ENCODE measurements at regions not wholly inside any gene's neighbourhood (a gene's known extent, or its start where the extent isn't known, plus 50 kb on each side); places are given as distances from the start of the nearest gene placed in this dataset.

DNA sequence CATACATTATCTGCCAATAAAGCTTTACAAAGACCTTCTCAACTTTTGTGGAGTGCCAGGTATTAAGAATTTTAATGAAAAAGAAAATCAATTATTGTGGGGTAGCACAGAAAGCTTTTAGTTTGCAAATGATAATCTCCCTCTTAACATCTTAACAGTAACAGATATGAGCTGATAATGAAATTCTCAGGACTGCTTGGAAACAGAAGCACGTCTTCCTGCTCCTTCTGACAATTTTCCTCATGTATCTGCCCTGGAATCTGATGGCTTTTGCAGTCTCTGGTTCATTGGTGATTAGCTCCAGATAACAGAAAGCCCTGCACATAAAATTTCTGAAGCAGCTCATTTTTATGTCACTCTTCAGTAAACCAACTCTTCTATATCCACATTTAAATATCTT, 432.4 kb upstream of the PDZRN3 start:
- DNase-seq: no peak
- no peak for TF ChIP-seq GATA1 (IDR thresholded peaks at IDR 0.05; ENCODE audit: low read depth, low read length)

DNA sequence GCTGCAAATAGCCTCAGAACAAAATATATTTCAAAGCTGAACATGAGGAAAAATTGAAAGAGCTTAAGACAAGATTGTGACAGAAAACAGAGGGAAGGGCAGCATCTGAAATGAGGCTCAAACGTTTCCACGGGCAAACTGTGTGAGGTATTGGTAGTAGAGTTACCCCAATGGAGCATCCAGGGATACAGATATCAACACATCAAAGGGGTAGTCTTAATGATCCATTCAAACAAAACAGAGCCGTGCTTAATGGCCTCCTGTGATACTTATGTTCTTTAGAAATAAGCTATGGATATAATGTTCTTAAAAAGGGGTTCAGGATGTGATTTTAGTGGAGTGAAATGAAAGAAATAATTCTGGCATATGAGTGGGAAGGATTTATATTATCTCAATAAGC, 430.3 kb upstream of the PDZRN3 start:
- TF ChIP-seq POLR2A (IDR thresholded peaks at IDR 0.05; ENCODE audit: low read length) (no peak), GATA1 (IDR thresholded peaks at IDR 0.05; ENCODE audit: low read depth, low read length) (no peak)
- no peak for DNase-seq

DNA sequence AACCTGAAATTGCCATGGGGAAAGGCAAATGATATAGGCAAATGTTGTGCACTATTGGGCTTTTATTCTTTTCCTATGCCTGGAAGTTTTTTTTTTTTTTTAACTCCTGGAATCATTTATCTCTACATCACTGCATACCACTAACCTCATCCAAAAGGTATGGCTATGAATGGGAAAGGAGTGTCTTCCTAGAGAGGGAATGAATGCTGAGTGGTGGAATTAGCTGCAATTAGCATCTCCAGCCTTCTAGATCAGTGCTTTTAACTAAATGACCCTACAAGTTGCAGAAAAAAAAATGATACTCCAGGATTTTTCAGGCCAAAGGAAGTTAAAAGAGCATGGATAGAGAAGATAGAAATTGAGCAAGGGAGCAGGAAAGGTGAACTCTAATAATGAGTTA, 429.8 kb upstream of the PDZRN3 start:
- TF ChIP-seq GATA1 (IDR thresholded peaks at IDR 0.05; ENCODE audit: low read depth, low read length): no peak
- no peak for TF ChIP-seq POLR2A (IDR thresholded peaks at IDR 0.05; ENCODE audit: low read length)
- DNase-seq: no peak

DNA sequence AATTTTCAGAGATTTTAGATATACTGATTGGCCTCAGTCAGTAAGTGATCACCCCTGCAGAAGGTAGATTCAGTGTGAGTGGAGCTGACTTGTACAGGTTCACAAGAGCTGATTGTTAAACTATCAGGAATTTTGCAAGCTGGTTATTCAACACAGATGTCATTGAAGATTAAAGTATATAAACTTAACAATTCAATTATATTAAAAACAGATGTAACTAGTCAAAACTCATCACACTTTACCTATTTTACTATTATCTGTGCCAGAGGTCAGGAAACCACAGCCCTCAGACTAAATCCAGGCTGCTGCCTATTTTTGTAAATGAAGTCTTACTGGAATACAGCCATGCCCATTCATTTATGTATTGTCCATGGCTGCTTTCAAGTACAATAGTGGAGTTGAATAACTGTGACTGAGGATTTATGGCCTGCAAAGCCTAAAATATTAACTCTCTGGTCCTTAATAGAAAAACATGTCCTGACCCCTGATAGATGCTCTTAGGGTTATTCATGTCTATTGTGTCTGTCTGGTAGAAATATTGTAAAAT, 429.3 kb upstream of the PDZRN3 start:
- TF ChIP-seq POLR2A (IDR thresholded peaks at IDR 0.05; ENCODE audit: low read length): no peak
- no peak for TF ChIP-seq GATA1 (IDR thresholded peaks at IDR 0.05; ENCODE audit: low read depth, low read length)
- no peak for DNase-seq

DNA sequence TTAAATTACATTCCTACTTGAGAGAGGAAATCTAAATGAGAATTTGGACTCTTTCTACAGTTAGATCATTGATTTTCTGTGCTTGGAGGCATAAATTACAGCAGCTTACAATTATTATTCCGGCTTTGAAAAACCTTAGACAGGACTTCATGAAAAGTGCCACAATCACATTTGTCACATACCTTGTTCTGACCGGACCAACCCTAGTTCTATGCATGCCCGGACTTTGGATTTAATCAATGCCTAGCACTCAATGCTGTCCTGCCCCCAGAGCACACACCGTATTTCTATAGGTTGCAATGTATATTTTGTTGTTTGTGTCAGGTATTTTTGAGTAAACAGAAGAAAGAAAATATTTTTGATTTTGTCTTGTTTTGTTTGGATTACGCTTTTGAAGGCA, 424.7 kb upstream of the PDZRN3 start:
- no peak for DNase-seq
- TF ChIP-seq POLR2A (IDR thresholded peaks at IDR 0.05; ENCODE audit: low read length) (no peak), GATA1 (IDR thresholded peaks at IDR 0.05; ENCODE audit: low read depth, low read length) (no peak)

DNA sequence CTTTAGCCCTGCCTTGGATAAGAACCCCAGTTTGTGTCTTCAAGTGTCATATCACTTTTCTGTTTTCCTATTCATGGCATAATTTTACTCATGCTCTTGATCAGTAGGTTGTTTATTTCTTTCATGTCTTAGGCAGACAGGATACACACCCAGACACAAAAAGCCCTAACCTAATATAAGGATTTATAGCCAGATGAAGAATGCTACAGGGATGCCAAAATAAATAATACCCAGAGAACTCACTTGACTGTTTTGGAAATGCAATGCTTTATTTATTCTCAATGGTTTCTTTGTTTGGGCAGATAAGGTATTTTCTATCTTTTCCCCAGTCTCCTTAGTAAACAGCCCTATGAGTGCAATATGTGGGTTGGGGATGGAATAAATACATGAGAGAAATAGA, 424.0 kb upstream of the PDZRN3 start:
- TF ChIP-seq POLR2A (IDR thresholded peaks at IDR 0.05; ENCODE audit: low read length) (no peak), GATA1 (IDR thresholded peaks at IDR 0.05; ENCODE audit: low read depth, low read length) (no peak)

DNA sequence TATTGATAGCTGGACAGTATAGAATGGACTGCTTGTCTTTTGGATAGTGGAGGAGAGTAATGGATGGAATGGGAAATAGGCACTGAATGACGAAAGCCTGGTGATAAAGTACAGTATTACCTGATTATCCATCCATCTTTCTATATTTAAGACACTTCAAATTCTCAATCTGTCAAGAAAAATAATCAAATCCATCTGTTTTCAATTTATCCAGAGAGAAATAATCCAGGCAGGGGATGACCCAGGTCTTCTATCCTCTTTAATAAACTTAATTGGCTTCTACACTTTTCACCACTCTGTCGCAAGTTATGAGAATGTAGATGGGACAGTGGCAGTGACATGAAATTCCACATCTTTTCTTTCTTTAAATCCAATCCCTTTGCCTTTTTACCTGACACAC, 420.3 kb upstream of the PDZRN3 start:
- TF ChIP-seq GATA1 (IDR thresholded peaks at IDR 0.05; ENCODE audit: low read depth, low read length) (no peak), POLR2A (IDR thresholded peaks at IDR 0.05; ENCODE audit: low read length) (no peak)
- DNase-seq: no peak

More for the DNA sequence above, 424.0 kb upstream of the PDZRN3 start:
- DNase-seq: no peak

DNA sequence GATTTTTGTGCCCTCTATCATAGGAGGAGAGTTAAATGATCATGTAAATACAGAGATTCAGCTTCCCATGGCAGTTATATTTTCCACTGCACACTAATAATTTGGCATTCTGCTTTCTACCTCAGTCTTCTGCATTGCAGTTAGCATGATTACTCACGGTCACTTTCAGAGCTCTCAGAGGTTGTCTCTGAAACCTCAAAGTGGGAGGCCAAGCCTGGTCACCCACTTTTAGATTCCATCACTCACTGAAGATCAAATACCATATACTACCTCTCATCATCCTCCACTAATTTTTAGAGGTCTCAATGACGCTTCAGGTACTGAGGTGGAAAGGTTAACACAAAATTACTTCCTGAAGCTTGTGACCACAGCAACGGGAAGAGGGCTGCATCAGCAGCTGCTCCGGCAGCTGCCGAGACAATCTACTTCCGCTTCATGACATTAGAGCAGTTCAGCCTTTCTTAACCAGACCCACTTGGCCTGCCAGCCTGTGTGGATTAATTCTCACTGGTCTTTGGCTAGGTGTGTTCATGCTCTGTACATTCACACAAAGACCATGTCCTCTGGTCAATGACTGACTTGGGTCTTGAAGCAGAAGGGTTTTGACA, 416.4 kb upstream of the PDZRN3 start:
- TF ChIP-seq POLR2A (IDR thresholded peaks at IDR 0.05; ENCODE audit: low read length) (no peak), GATA1 (IDR thresholded peaks at IDR 0.05; ENCODE audit: low read depth, low read length) (no peak)
- DNase-seq: no peak

DNA sequence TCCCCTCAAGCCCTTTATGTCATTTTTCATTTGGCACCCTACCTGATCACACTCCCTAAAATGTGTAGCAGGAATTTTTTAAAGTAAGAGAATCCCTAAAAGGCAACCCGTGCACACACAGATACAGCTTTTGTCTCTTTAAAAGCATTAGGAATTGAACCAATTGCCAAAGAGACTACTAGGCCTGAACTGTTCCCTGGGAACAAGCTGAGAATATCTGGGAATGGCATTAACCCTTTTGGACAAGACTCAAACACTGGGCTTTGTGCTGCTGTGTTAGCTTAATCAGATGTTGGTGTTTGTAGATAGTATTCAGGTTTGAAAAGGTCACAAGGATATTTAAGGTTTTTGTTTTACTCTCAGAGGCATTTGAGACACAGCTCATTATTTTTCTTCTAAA, 414.4 kb upstream of the PDZRN3 start:
- DNase-seq: no peak
- TF ChIP-seq GATA1 (IDR thresholded peaks at IDR 0.05; ENCODE audit: low read depth, low read length) (no peak), POLR2A (IDR thresholded peaks at IDR 0.05; ENCODE audit: low read length) (no peak)

DNA sequence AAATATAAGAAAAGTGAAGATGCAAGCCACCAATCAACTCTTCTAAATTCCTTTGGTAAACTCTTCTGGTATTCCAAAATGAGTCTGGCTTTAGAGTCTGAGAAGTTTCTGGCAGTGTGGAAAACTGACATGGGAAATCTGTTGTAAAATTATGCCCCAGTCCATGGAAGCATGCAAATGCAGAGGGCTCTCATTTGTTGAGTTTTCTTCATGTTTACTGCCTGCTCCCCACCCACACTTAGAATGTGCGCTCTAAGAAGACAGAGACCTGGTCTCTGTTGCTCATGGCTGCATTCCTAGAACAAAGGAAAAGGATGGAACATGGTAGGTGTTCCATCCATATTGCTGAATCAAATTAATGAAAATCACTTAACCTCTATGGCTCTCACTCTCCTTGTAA, 411.8 kb upstream of the PDZRN3 start:
- no peak for TF ChIP-seq POLR2A (IDR thresholded peaks at IDR 0.05; ENCODE audit: low read length)
- TF ChIP-seq GATA1 (IDR thresholded peaks at IDR 0.05; ENCODE audit: low read depth, low read length): no peak

DNA sequence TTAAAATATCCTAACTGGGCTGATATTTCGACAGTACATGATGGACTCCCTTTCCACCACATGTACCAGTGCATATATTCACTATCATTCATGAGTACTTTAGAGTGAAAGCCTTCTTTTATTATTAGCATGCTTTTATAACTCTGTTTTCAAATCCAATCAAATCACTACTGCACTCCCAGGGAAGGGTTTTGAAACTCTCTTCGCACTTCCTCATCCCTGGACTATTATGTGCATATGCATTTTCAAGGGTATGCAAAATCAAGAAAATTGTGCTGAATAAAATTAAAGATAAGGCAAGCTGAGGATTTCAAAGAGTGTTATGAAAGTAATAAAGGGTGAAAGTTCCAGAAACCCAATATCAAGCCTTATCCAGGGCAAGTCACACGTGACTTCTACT, 411.4 kb upstream of the PDZRN3 start:
- DNase-seq: no peak
- no peak for TF ChIP-seq POLR2A (IDR thresholded peaks at IDR 0.05; ENCODE audit: low read length)
- no peak for TF ChIP-seq GATA1 (IDR thresholded peaks at IDR 0.05; ENCODE audit: low read depth, low read length)

More for the DNA sequence above, 411.8 kb upstream of the PDZRN3 start:
- no peak for DNase-seq

DNA sequence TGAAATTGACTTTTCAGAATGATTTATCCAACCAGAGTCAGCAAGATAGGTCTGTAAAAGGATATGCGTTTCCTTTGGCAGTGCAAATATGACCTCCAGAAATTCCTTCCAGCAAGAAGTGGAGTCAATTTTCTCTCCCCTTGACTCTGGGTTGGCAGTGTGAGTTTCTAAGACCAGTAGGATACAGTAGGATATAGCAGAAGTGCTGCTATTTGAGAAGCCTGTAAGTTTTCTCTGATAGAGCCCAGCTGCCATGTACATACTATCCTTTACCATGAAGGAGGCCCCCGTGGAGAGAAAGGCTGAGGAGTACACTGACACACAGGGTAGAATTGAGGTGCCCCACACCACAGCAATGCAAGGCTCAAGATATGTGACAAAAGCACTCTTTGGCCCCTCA, 409.1 kb upstream of the PDZRN3 start:
- TF ChIP-seq GATA1 (IDR thresholded peaks at IDR 0.05; ENCODE audit: low read depth, low read length) (no peak), POLR2A (IDR thresholded peaks at IDR 0.05; ENCODE audit: low read length) (no peak)
- DNase-seq: no peak

DNA sequence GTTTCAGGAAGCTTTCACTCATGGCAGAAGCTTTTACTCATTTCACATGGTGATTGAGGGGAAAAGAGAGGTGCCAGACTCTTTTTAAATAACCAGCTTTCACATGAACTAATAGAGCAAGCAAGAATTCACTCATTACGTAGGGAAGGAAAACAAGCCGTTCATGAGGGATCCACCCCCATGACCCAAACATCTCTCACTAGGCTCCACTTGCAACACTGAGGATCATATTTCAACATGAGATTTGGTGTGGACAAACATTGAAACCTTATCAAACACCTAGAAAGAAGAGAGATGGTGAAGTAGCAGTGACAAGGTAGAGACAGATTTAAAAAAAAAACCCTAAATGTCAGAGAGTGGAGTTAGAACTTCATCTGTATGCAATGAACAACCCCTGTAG, 408.6 kb upstream of the PDZRN3 start:
- DNase-seq: no peak
- no peak for TF ChIP-seq GATA1 (IDR thresholded peaks at IDR 0.05; ENCODE audit: low read depth, low read length)
- TF ChIP-seq POLR2A (IDR thresholded peaks at IDR 0.05; ENCODE audit: low read length): no peak

DNA sequence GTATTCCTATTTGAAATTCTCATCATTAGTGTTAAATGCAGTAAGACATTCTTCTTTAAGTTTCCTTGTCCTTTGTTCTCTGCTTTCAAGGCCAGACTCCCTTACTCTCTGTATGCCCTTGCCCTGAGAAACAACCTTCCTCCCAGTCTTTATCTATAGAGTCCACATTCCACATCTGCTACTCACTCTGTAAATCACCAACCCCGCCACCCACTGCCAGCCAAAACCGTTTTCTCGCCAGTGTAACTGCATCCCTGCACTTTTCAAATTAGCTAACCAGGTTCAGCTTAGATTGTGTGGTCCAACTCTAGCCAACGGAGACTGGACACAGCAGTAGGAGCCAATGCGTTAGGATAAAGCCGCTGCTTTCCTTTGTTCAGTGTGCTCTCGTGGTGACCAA, 402.4 kb upstream of the PDZRN3 start:
- DNase-seq: no peak
- no peak for TF ChIP-seq POLR2A (IDR thresholded peaks at IDR 0.05; ENCODE audit: low read length)
- no peak for TF ChIP-seq GATA1 (IDR thresholded peaks at IDR 0.05; ENCODE audit: low read depth, low read length)

DNA sequence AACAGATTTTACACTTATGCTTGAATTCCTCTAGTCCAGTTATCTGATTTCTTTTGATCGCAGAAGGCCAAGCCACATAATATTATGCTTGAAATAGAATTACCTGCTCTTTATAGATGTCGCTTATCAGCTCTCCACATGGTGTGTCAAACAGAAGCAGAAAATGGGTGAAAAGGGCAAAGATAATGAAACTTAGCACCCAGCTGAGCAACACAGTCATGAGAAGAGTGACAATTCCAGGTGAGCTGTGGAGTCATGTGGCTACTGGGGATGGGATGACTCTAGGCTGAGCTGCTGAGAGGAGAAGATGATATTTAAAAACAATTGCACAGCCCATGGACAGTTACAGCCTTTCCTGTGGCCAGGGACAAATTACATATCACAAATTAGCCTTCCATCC, 398.7 kb upstream of the PDZRN3 start:
- no peak for DNase-seq
- TF ChIP-seq POLR2A (IDR thresholded peaks at IDR 0.05; ENCODE audit: low read length) (no peak), GATA1 (IDR thresholded peaks at IDR 0.05; ENCODE audit: low read depth, low read length) (no peak)

DNA sequence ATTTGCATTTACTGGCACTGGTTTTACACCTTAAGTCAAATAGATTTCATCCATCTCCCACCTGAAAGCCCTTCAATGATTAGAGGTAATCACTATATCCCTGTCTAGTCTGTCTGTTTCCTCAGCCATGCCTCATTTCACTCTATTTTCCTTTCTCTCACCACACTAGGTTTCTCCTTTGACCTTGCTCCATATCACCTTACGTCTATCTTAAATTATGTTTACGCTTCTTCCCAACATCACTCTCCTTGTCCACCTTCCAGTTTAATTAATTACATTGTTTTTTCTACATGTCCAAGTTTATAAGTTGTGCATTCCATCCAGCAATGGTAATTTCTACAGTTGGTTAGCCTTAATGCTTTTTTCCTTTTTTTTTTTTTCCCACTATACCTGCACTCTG, 396.7 kb upstream of the PDZRN3 start:
- TF ChIP-seq POLR2A (IDR thresholded peaks at IDR 0.05; ENCODE audit: low read length) (no peak), GATA1 (IDR thresholded peaks at IDR 0.05; ENCODE audit: low read depth, low read length) (no peak)
- no peak for DNase-seq
